ENCODE measurements at regions not wholly inside any gene's neighbourhood (a gene's known extent, or its start where the extent isn't known, plus 50 kb on each side); places are given as distances from the start of the nearest gene placed in this dataset.
"Not testable (repeated sequence)": the region's sequence is repeated elsewhere in the genome, so short reads cannot be mapped to it uniquely, and the experiment has no call there.

DNA sequence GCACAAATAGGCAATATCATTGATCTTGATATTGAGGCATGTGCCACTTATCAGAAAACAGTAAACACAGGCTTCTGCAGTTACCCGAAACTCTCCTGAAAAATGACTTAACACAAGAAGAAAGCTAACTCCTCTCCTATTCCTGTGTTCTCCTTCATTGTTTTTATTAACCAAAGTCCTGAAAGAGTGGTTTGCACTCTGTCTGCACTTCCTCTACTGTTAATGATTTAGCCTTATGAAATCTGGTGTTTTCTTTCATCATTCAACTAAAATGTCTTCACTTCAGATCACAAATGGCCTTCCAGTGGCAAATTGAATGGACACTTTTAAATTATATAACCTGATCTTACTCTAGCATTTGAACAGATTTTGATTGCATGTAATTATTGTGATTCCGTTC is 630.6 kb upstream of the PHF14 start:
- no peak for DNase-seq

DNA sequence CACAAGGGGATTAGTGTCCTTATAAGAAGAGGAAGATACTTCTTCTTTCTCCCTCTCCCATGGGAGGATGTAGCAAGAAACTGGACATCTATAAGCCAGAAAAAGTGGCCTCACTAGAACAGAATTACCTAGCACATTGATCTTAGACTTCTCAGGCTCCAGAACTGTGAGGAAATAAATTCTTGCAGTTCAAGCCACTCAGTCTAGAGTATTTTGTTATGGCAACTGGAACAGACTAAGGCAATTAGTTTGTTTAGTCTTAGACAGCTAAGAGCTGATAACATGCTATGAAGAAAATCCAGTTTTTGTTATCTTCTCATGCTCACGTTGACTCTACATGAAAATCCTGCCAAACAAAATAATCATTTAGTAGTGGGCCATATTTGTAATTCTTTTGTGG is 627.6 kb upstream of the PHF14 start:
- DNase-seq: no peak

DNA sequence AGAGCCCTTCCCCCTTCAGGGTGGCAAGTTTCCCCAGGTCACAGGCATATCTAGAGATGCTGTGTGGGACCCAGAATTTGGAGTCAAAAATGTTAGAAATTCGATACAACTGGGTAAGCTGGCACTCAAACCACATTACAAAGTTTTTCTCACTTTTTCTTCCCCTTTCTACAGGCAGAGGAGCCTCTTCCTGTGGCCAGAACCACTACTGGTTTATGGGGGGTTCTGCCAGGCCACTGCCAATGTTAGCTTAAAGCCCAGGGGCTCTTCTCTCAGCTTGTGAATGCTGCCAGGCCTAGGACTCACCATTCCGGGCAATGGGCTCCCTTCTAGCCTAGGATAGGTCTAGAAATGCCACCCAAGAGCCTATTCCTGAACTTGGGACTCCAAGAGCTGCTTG is 617.9 kb upstream of the PHF14 start:
- DNase-seq: no peak

DNA sequence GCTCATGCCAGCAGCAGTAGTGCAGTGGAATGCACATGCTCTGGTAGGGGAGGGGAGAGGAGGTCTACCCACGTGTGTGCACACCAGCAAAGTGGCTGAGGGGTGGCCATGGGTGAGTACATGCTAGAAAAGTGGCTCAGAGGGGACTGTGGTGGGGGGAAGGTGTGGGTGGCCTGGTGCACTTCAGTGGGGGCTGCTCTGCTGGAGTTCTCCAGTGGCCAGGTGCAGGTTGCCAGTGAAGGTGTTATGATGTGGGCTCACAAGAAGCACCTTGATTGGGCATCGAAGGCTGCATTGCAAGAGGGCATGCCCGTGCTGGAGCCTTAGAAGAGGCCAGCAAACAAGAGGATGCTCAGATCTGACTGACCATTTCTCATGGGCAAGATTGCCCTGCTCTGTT is 613.6 kb upstream of the PHF14 start:
- DNase-seq: no peak

DNA sequence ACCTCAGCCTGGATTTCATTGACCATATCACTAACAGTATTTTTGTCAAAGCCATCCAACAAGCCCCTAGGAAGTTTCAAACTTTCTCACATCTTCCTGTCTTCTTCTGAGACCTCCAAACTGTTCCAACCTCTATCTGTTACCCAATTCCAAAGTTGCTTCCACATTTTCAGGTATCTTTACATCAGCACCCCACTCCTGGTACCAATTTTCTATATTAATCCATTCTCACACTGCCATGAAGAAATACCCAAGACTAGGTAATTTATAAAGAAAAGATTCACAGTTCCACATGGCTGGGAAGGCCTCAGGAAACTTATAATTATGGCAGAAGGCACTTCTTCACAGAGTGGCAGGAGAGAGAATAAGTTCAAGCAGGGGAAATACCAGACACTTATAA is 571.9 kb upstream of the PHF14 start:
- DNase-seq: no peak

DNA sequence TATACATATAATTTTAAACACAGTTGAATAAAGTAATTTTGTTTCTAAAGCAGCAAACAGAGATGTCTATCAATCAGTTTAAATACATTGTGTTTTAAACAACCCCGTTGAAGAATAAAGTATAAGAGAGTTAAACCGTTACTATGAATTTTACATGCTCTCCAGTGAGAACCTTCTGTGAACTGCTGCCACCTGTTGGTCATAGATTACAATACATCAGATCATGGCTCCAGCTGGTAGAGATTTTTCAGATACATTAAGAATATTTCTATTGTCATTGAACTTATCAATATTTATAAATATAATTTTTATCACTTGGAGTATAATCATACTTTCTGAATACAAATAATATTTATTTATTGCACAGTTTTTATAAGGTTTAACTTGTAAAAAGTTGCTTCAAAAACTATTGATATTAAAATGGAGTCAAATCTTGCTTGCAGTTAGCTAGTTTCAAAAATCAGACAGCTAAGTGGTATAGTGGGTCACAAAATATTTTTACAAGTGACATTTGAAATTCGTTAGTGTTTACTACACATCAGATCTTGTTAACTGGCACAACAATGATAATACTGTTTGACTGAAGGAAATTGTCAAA is 561.2 kb upstream of the PHF14 start:
- peak; percentile 5 for DNase-seq

DNA sequence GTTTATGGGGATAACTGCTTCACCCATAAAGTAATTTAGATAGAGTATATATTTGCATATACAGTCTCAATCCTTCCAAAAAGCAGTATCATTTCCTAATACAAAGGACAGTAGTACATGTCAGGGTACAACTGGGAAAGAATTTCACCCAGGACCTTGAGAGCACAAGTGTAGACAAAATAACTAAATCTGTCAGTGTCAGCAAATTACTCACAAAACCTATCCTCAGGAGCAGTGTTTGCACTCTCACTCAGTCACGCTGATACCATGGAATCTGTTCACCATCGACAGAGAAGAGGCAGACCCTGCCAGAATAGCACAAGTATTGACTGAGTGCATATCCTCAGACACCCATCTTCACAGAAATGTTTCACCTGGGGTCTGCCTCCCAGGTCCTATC is 554.7 kb upstream of the PHF14 start:
- no peak for DNase-seq

DNA sequence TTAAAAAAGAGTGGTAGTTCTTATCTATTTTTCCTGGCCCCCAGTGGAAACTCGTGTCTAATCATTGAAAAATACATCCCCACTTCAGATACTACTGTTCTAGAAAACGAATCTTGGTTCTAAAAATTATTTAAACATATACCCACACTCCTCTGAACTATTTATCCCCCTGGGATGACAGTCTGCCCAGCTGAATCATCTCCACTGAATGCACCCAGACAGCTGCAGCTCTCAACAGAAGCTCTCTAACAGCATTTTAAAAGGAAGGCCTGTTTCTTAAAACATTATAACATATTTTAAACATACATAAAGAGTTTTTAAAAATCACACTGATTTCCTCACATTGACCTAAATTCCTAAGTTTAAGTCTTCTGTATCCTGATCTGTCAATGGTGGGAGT is 544.6 kb upstream of the PHF14 start:
- no peak for DNase-seq

DNA sequence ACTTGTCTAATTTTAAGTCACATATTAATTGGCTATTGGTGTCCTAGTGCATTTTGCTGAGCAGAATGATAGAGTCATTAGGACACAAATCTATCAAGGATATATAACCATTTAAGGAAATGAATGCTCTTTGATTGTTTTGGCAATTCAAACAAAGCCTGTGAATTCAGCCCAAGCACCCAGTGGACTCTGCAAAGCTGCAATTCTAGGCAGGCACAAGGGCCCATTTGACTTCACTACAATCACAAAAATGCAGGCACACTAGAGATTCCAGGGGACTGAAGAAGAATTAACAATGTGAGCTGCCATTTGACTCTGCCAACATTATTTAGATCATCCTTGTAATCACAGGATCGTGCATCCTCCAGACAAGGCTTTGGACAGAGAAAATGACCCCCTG is 544.2 kb upstream of the PHF14 start:
- no peak for DNase-seq

DNA sequence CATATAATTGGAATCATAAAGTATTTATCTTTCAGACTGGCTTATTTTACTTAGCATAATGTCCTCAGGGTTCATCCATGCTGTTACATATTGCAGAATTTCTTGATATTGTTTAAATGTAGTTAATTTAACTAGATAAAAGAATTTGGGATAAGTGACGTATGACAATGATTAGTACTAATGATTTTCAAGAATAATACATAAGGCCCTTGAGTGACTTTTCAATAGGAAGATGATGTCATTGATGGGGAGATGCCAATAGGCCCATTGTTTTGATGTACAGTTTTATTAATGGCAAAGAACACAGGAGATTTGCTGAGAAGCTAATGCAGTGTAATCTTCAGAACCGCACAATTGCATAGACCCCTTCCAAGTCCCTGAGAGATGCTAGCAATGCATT is 537.4 kb upstream of the PHF14 start:
- no peak for DNase-seq

DNA sequence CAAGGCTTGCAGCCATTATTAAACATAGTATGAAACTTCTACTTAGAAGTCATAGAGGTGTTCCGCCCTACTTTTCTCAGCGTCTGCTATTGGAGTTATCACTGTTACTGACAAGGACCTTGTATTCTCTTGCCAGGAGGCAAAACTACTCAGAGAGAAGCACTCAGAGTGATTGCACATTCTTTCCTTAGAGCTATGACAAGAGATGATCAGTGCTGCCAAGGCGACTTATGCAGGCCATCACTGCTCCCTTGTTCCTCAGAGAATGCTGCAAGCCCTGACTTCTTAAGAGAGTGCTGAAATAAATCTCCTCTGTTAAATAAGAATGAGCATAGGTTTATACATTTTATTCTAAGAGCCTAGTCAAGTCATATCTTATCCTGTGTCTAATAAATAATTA is 534.6 kb upstream of the PHF14 start:
- no peak for DNase-seq

DNA sequence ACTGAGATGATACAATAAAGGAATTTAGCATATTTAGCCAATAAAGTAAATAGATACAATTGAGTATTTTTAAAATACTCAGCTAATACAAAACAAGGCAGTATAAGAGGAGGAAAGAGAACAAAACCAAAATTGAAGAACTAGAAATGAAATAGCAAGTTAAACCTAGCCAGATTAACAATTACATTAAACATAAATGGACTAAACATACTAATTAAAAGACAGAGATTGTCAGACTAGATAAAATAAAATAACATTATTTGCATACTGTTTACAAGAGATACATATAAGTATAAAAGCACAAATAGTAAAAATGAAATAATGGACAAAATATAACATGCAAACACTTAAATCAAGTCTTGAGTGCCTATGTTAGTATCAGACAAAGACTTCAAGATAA is 517.7 kb upstream of the PHF14 start:
- no peak for DNase-seq

DNA sequence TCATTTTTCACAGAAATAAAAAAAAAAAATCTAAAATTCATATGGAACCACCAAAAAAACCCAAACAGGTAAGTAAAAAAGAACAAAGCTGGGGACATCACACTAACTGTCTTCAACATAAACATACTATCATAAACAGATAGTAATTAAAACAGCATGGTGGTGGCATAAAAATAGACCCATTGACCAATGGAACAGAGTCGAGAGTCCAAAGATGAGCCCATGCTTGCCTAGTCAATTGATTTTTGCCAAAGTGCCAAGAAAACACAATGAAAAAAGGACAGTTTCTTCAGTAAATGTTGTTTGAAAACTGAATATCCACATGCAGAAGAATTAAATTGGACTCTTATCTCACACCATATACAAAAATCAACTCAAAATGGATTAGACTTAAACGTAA is 513.2 kb upstream of the PHF14 start:
- DNase-seq: no peak

DNA sequence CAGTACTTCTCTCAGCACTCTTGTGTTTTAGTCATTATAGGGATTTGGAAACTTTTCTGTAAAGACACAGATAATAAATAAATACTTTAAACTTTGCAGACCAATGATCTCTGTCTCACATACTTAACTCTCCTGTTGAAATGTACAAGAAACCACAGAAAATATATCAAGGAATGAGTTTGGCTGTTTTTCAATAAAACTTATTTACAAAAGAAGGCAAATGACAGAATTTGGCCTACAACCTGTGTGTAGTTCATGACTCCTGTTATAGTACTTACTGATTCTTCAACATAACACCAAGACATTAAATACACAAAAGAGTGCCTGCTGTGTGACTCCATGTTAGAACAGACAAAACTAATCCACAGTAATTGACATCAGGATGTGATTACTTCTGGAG is 510.0 kb upstream of the PHF14 start:
- DNase-seq: no peak

DNA sequence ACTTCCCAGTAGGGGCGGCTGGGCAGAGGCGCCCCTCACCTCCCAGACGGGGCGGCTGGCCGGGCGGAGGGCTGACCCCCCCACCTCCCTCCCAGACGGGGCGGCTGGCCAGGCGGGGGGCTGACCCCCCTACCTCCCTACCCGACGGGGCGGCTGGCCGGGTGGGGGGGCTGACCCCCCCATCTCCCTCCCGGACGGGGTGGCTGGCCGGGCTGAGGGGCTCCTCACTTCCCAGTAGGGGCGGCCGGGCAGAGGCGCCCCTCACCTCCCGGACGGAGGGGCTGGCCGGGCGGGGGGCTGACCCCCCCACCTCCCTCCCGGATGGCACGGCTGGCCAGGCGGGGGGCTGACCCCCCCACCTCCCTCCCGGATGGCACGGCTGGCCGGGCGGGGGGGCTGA is 508.1 kb upstream of the PHF14 start:
- DNase-seq: not testable (repeated sequence)

DNA sequence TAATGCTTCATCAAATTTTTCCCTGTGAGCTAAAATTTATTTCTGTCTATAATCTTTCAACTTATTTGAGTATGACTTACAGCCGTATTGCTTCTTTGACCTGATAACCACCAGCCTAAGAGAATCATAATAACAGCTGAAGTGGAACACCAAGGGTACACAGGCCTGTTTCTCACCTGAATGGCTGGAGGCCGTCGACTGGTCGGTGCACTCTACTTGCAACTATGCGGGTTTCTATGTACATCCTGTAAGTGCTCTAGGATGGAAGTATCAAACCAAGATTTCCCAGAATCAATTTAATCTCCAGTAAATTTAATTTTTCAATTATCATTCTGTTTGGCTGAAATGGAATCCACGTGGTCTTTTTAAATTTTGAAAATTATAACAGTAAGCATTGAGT is 504.8 kb upstream of the PHF14 start:
- no peak for DNase-seq

DNA sequence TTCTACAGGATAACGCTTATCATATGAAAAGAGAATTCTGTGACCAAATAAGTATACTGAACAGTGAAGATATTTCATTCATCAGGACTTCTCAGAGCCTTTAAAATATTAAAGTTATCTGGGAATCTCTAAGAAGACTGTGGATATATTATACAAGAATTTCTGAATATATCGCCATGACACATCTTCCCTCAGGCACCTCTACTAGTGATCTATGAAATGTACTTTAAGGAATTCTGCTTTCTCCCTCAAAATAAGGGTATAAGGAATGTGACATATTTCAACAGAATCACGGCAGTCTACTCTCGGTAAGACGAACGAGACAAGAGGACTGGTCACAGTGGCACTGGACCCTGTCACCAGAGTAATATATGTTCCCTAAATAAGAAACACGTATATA is 504.2 kb upstream of the PHF14 start:
- DNase-seq: no peak

DNA sequence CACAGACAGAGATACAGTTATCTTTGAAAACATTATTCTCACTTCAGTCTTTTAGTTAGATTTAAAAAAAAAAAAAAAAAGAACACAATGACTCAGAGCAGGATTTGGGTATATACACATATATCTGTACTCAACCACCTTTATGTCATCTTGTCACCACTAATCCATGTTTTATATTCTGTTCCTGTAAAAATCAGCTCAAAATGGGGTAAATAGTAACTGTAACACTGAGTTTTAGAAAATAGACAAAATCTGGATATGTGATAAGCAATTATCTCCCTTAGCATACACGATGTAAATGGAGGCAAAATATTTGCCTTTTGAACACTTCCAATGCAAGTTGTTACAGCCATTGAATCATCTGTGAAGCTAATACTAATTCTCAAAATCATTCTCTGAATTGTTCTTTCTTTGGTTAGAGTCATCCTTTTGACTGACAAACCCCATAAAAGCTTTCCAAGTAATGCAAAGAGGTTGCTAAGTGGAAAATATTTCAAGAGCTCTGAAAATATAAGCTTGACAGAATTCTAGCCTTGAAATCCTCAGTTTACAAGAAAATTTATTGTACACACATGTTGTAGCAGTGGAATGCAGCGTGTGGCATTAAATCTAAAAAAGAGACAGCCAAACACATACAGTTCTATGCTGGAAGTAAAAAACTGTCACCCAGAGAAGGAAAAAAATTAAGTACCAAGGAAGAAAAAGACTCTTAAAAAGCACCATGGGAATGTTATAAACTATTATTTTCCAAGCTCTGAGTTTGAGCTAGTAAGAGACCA is 502.2 kb upstream of the PHF14 start:
- DNase-seq: no peak

DNA sequence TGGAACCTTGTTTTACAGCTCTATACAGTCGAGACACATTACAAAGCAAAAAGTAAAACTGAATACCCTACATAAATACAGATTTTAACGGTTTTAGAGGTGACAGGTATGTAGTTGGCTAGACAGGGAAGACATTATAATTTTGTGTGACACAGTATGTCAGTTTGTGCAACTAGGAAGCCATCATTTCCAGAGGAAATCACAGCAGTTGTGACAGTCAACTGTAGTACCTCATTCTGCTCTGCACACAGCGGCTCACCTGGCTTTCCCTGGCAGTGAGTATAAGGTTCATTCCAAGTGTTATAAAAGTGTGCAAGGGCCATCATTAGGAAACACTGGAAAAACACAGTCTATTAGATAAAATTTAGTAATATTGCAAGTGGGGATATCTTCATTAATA is 501.6 kb upstream of the PHF14 start:
- no peak for DNase-seq

DNA sequence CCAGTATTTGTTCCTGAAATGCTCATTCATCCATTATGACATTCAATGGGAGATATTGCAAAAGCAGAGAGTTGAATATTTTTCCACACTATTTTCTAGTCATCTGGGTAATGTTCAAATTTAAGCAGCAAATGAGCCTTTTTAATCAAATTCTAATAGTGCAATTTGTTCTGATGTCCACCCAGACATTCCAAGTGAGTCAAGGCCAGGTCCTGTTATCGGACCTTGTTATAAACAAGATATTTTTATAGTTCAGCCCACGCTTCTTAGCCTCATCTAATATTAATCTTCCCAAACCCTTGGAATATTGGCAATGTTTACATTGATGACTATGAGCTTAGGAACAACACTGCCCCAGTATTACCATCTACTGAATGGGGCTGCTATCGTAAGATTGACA is 500.1 kb upstream of the PHF14 start:
- no peak for DNase-seq

DNA sequence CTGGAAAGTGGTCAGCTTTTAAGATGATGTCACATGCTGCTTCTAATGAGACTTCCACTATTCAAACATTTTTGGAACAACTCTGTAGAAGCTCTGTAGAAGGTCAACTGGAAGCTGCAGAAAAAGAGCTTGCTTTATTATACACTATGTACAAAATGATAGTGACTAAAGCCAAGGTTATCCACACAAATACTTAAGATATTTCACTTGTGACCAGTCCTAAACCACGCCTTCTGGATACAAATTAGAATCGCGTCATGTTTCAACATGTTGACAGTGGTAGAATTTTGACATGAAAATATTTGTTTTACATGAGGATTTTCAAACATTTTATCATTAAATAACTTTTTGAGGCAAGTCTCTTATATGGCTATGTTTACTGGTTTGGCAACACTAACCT is 499.6 kb upstream of the PHF14 start:
- DNase-seq: no peak

DNA sequence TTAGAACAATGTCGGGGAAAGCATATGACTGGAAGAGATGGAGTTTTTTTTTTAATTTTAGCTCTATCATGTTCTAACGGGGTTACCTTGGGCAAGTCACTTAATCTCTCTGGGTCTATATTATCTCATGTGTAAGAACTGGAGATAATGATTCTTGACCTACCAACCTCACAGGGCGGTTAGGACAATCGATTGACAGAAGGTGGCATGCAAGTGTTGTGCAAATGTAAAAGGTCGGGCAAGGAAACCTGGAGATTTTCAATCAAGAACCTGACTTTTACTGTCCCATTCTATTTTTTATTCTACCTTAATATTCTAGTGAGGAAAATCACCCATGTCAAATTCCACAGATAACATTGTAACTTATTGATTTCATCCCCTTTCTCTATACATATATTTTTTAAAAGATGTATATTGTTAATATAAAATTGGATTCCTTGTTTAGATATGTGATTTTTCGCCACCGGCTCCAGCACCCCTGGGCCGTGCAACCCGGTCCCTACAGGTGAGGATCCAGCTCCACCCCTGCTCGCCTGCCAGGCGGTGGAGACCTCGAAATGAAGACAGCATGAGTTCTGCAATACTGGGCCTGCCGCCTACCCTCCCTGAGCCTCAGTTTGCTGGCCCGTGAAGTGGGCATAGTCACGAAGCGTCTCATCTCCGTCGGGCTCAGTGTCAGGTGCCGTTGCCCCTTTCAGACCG is 497.6 kb upstream of the PHF14 start:
- no peak for DNase-seq

DNA sequence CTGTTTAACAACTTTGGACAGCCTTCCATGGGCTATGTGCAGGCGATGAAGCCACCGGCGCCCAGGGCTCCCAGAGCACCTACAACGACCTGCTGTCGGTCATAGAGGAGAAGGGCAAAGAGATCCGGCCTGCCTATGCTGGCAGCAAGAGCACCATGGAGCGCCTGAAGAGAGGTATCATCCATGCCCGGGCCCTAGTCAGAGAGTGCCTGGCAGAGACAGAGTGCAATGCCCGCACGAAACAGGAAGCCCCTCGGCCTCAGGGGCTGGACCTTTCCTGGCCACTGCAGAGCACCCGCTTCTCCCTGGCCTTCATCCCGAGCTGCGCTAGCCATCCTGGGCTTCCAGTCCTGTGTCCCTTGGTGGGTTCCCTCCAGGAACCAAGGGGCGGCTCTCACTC is 497.0 kb upstream of the PHF14 start:
- no peak for DNase-seq

DNA sequence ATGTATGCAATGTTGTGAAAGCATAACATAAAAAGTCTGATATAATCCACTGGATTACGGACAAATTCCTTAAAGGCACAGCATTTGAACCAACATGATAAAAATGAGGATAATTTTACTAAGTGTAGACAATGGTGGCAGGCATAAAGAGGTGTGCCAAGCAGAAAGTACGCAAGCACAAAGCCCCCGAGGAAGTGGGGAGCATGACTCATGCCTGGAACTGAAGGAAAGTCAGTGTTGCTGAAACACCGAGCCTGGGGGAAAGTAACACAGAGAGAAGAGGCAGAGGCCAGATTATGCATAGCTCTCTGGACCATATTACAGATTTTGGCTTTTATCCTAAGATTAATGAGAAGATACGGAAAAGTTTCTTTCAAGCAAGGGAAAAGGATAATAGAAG is 490.0 kb upstream of the PHF14 start:
- DNase-seq: no peak

DNA sequence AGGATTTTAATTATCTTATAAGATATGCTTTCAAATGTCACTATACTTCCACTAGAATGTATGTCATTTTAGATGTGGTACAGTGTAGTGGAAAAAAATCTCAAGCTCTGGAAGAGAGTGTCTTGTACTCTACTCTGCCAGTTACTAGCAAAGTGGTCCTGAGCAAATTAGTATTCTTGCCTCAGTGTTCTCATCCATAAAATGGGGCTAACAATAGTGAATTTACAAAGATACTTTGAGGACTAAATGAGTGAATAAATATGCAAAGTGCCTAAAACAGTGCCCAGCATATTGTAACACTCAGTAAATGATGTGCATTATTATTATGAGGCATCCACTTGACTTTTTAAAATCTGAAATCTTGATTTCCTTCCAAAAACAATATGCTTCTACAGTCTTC is 488.9 kb upstream of the PHF14 start:
- DNase-seq: no peak

Measured in stimulated activated CD4-positive, alpha-beta T cell treated with anti-CD3 and anti-CD28 coated beads, Interleukin-4, amount 100 ng/mL, for 24 hours (primary cell).